DMS114 treated with DMSO at 0.1 percent for 48 hours (cell line): ENCODE measurements at regions not wholly inside any gene's neighbourhood (a gene's known extent, or its start where the extent isn't known, plus 50 kb on each side); places are given as distances from the start of the nearest gene placed in this dataset.
"Not testable (repeated sequence)": the region's sequence is repeated elsewhere in the genome, so short reads cannot be mapped to it uniquely, and the experiment has no call there.

Experiments
- DNase-seq: peaks from one replicate; lab custom pipeline; 2025; ENCODE audit not compliant: unreplicated experiment; lab: John Stamatoyannopoulos, UW

DNA sequence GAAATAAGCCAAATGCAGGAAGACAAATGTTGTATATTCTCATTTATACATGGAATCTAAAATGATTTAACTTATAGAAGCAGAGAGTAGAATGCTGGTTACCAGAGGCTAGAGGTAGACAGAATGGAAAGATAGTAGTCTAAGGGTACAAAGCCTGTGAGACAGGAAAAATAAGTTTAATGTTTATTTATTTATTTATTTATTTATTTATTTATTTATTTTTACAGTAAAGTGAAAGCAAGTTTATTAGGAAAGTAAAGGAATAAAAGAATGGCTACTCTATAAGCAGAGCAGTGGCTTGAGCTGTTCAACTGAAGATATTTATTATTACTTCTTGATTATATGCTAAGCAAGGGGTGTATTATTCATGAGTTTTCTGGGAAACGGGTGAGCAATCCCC lies 203.2 kb downstream of the LAS1L start:
- no peak for DNase-seq

DNA sequence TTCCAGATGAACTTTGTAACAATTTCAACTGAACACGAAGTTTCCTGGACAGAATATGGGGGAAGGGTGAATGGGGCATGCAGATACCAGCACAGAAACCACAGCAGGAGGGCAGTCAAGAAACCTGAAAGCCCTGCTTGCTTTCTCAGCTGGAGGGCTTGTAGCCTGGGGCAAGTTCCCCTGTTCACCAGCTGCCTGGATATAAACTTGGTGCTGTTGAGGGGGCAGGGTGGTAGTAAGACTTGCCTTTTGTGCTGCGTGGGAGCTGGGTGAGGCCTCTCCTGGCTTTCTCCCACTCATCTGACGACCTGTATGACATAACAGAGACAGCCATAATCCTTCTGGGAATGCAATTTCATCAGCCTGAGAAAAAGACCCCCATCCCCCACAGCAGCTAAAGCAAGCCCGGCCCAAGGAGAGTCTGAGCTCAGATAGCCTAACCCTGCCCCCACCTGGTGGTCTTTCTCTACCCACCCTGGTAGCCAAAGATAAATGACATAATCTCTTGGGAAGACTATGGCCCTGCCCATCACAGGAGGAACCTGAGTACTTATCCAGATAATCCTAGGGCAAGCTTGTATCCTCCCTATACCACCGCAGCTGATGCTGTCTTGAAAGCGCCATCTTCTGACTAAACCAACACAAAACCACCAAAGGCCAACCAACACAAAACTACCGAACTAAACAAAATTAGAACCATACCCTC lies 234.3 kb downstream of the LAS1L start:
- DNase-seq: no peak

DNA sequence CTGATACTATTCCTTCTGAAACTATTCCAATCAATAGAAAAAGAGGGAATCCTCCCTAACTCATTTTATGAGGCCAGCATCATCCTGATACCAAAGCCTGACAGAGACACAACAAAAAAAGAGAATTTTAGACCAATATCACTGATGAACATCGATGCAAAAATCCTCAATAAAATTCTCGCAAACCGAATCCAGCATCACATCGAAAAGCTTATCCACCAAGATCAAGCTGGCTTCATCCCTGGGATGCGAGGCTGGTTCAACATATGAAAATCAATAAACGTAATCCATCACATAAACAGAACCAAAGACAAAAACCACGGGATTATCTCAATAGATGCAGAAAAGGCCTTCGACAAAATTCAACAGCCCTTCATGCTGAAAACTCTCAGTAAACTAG lies 251.7 kb downstream of the LAS1L start:
- not testable (repeated sequence) for DNase-seq

GRCh38 chrX:65273152-65273551 lies 261.4 kb downstream of the LAS1L start:
- DNase-seq: no peak

DNA sequence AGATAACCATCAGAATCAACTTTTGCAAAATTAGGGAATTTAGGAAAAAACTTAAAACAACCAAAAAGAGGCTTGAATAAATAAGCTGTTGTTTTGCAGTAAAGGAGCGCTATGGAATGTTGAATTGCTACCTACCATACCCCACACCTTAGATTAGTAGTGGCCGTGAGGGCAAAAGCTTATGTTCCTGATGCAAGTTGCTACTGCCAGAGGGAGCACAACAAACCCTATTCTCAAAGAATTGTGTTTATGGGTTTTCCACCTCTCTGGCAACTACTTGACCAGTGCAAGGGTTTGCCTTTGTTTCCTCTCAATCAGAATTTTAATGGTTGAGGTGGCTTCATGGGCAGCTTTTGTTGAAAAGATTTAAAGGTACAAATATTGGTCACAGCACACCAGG lies 268.1 kb downstream of the LAS1L start:
- DNase-seq: no peak

GRCh38 chrX:65253817-65254216 lies 277.6 kb upstream of the ZC4H2 start:
- DNase-seq: no peak

DNA sequence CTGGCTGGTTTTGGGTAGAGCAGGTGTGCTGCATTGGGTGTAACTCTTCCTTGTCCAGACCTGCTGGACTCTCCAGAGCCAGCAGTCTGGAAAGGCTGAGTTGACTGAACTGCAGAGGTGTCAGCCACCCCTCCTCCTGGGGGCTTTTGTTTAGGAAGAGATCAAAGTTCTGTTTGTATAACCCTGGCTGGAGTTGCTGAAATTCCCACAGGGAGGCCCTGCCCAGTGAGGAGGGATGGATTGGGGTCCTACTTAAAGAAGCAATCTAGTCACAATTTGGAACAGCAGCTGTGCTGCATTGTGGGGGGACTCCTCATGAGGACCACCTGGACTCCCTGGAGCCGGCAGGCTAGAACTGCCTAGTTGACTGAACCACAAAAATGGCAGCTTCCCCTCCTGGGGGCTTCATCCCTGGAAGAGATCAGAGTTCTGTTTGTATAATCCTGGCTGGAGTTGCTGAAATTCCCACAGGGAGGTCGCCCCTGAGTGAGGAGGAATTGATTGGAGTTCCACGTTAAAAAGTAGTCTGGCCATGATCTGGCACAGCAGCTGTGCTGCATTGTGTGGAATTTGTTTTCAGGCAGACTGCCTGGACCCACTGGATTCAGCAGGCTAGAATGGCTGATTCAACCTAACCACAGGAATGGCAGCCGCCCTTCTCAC lies 264.9 kb upstream of the ZC4H2 start:
- no peak for DNase-seq

DNA sequence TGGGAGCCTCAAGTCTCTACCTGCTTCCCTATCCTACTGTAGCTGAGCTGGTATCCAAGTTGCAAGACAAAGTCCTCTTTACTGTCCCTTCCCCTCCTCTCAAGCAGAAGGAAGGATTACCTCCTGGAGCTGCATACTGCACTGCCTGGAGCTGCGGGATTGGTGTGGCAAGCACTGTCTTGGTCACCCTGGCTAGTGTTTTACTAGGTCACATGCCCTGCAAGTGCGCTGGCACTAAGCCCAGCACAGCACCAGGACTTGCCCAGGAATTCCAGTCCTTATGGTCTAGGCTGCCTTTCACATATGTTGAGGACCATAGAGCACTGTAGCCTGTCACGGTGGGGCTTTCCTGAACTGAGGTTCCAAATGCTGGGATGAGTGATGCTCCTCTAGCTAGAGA lies 227.3 kb upstream of the ZC4H2 start:
- DNase-seq: no peak

- peak; percentile 20 for DNase-seq
These were observed 220.6 kb upstream of the ZC4H2 start for GRCh38 chrX:65196758-65197360.

GRCh38 chrX:65195621-65196020 lies 219.4 kb upstream of the ZC4H2 start:
- no peak for DNase-seq

DNA sequence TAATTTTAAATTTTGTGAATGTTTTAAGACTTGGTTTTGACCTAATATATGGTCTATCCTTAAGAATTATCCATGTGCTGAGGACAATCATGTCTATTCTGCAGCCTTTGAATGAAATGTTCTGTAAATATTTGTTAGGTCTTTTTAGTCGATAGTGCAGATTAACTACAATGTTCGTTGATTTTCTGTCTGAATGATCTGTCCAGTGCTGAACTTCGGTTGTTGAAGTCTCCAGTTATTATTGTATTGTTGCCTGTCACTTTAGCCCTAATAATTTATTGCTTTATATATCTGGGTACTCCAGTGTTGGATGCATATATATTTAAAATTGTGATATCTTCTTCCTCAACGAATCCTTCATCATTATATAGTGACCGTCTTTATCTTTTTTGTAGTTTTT lies 218.3 kb upstream of the ZC4H2 start:
- no peak for DNase-seq

GRCh38 chrX:65163325-65163724 lies 187.1 kb upstream of the ZC4H2 start:
- not testable (repeated sequence) for DNase-seq

DNA sequence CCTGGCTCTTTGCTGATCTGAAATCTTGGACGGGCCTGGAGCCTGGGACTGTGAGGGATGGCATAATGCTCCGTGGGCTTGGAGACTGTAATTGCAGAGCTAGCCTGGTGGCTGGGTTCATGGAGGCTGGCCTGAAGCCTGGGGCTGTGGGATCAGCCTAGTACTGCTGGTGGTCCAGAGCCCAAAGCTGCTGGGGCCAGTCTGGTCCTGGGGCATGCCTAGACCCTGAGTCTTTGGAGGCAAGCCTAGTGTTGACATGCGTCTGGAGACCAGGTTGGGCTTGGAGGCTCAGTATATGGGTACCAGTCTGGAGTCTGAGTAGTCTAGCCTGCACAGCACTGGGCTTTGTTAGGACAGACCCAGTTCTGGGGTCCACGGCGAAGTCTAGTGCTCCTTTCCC lies 172.0 kb upstream of the ZC4H2 start:
- DNase-seq: no peak

DNA sequence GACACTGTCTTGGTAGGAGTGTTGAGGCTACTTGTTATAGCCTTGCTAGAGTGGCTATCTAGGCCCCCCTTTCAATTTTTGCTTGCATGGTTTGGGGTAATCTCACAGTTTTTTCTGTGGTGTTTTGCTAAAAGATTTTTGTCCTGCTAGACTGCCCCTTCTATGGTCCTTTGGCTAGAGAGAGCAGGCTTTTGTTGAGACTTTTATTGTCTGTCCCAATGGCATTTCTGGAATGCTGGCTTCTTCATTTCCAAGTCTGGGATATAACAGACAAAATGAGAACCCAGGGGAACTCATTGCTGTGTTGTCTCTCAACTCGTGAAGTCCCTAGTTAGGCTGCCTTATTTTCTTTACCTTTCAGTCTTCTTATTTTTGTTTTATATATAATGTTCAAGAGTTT lies 160.2 kb upstream of the ZC4H2 start:
- no peak for DNase-seq

DNA sequence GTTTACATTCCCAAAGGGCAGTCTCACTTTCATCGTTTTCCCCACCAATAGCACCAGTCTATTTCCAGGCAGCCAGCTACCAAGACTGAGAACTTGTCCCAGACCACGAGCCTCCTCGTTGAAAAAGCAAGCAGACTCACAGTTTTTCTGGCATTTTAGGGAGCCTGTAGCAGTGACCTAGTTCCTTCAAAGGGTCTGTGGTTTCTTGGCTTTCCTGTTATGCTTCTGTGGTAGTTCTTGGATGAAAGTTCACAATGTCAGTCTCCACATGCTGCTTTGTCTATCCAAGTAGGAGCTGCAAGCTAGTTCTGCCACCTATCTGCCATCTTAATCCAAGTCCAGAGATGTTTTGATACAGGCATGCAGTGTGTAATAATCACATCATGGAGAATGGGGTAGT lies 151.6 kb upstream of the ZC4H2 start:
- no peak for DNase-seq

GRCh38 chrX:65098851-65099250 lies 122.6 kb upstream of the ZC4H2 start:
- DNase-seq: no peak

GRCh38 chrX:65093658-65094057 lies 117.4 kb upstream of the ZC4H2 start:
- no peak for DNase-seq

GRCh38 chrX:65073233-65073632 lies 97.0 kb upstream of the ZC4H2 start:
- DNase-seq: no peak

GRCh38 chrX:65072590-65072989 lies 96.3 kb upstream of the ZC4H2 start:
- DNase-seq: no peak

DNA sequence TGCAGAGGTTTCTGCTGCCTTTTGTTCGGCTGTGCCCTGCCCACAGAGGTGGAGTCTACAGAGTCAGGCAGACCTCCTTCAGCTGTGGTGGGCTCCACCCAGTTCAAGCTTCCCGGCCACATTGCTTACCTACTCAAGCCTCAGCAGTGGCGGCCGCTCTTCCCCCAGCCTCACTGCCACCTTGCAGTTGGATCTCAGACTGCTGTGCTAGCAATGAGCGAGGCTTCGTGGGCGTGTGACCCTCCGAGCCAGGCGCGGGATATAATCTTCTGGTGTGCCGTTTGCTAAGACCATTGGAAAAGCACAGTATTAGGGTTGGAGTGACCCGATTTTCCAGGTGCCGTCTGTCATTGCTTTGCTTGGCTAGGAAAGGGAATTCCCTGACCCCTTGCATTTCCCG lies 82.4 kb upstream of the ZC4H2 start:
- not testable (repeated sequence) for DNase-seq

GRCh38 chrX:65045001-65045400 lies 68.8 kb upstream of the ZC4H2 start:
- DNase-seq: no peak

GRCh38 chrX:65035446-65035770 lies 59.2 kb upstream of the ZC4H2 start:
- peak; percentile 20 for DNase-seq
